IMR-90 (cell line): ENCODE measurements at regions not wholly inside any gene's neighbourhood (a gene's known extent, or its start where the extent isn't known, plus 50 kb on each side); places are given as distances from the start of the nearest gene placed in this dataset.

Source experiments
- ATAC-seq: fragments of 200-7000 bp; cut with Tn5 transposase; 2 replicates; pipeline ENCODE4 v1.9.1; 2020; ENCODE audit warnings: low read depth, mild to moderate bottlenecking, moderate library complexity
- BruUV-seq: library from RNA; stranded (reverse); fragments of 400-500 nt; replicated peaks from 2 replicates; lab custom pipeline; 2021; lab: Mats Ljungman, UMichigan
- CTCF ChIA-PET: fragments of 300-600 bp; formaldehyde crosslinking; extraction: SDS; loops from one replicate; lab custom pipeline; 2021; ENCODE audit warnings: antibody characterized with exemption; lab: Yijun Ruan, JAX
- POLR2A ChIA-PET: fragments of 300-600 bp; sonication (Branson Sonifier 250); formaldehyde crosslinking; loops from one replicate; lab custom pipeline; 2022; ENCODE audit warnings: antibody characterized with exemption; ENCODE audit not compliant: unreplicated experiment; lab: Charles Lee
- DNase-seq: peaks from one replicate; pipeline ENCODE4 v3.0.0; 2013
- H2AFZ ChIP-seq: replicated peaks from 2 replicates; pipeline ENCODE3; 2013; ENCODE audit warnings: low read length, mild to moderate bottlenecking; ENCODE audit not compliant: poor library complexity
- H2AK5ac ChIP-seq: 2 replicates; pipeline ENCODE4 v1.6.1; 2013; ENCODE audit warnings: low read depth, low read length, inconsistent platforms
- H2AK9ac ChIP-seq: replicated peaks from 2 replicates; pipeline ENCODE3; 2013; ENCODE audit warnings: mild to moderate bottlenecking, low read depth, low read length, moderate library complexity; ENCODE audit not compliant: poor library complexity
- H2BK120ac ChIP-seq: 2 replicates; pipeline ENCODE4 v1.6.1; 2013; ENCODE audit warnings: low read depth, low read length, inconsistent platforms
- H2BK15ac ChIP-seq: 3 replicates; pipeline ENCODE4 v1.6.1; 2013; ENCODE audit warnings: low read depth, low read length, inconsistent platforms
- H2BK20ac ChIP-seq: 2 replicates; pipeline ENCODE4 v1.6.1; 2013; ENCODE audit warnings: low read depth, mild to moderate bottlenecking, inconsistent platforms, low read length, moderate library complexity
- H2BK5ac ChIP-seq: 2 replicates; pipeline ENCODE4 v1.6.1; 2013; ENCODE audit warnings: mild to moderate bottlenecking, low read depth, low read length, inconsistent platforms; ENCODE audit not compliant: poor library complexity, severe bottlenecking
- H3K14ac ChIP-seq: replicated peaks from 2 replicates; pipeline ENCODE4 v1.6.1; 2013; ENCODE audit warnings: low read depth, low read length, inconsistent platforms
- H3K18ac ChIP-seq: 2 replicates; pipeline ENCODE4 v1.6.1; 2013; ENCODE audit warnings: low read depth, low read length, control low read depth
- H3K23ac ChIP-seq: 2 replicates; pipeline ENCODE4 v1.6.1; 2013; ENCODE audit warnings: low read depth, low read length, inconsistent platforms
- H3K27ac ChIP-seq: 2 replicates; pipeline ENCODE4 v1.5.1; 2013; ENCODE audit warnings: mild to moderate bottlenecking, control low read depth, low read length; ENCODE audit not compliant: insufficient read depth
- H3K27me3 ChIP-seq: 2 replicates; pipeline ENCODE4 v1.6.1; 2013; ENCODE audit warnings: low read length; ENCODE audit not compliant: control insufficient read depth, insufficient read depth
- H3K36me3 ChIP-seq: 2 replicates; pipeline ENCODE4 v1.6.1; 2013; ENCODE audit warnings: low read length, mixed read lengths; ENCODE audit not compliant: control insufficient read depth, insufficient read depth
- H3K4ac ChIP-seq: 2 replicates; pipeline ENCODE4 v1.6.1; 2013; ENCODE audit warnings: low read depth, low read length, inconsistent platforms
- H3K4me1 ChIP-seq: 2 replicates; pipeline ENCODE4 v1.6.1; 2013; ENCODE audit warnings: low read length, mixed read lengths; ENCODE audit not compliant: control insufficient read depth, insufficient read depth
- H3K4me2 ChIP-seq: 2 replicates; pipeline ENCODE4 v1.6.1; 2013; ENCODE audit warnings: low read depth, mild to moderate bottlenecking, control low read depth, low read length, moderate library complexity
- H3K4me3 ChIP-seq: 2 replicates; pipeline ENCODE4 v1.5.1; 2013; ENCODE audit warnings: low read depth, mild to moderate bottlenecking, control low read depth, low read length, moderate library complexity; ENCODE audit not compliant: insufficient read depth
- H3K56ac ChIP-seq: 2 replicates; pipeline ENCODE4 v1.6.1; 2013; ENCODE audit warnings: low read length, inconsistent platforms; ENCODE audit not compliant: insufficient read depth; ENCODE audit errors: extremely low read depth
- H3K79me1 ChIP-seq, 2 experiments: 2 replicates each; pipeline ENCODE4 v1.6.1; 2013; ENCODE audit warnings: low read length in 2 of 2, inconsistent platforms in 1 of 2, low read depth in 1 of 2
- H3K9ac ChIP-seq: 2 replicates; pipeline ENCODE4 v1.6.1; 2013; ENCODE audit warnings: low read depth, low read length, control low read depth
- H3K9me1 ChIP-seq: 2 replicates; pipeline ENCODE4 v1.6.1; 2013; ENCODE audit warnings: low read length, inconsistent platforms; ENCODE audit not compliant: insufficient read depth
- H3K9me3 ChIP-seq: 2 replicates; pipeline ENCODE4 v1.6.1; 2013; ENCODE audit warnings: low read length; ENCODE audit not compliant: control insufficient read depth, insufficient read depth
- H4K20me1 ChIP-seq: 2 replicates; pipeline ENCODE4 v1.6.1; 2013; ENCODE audit warnings: low read length, inconsistent platforms; ENCODE audit not compliant: insufficient read depth
- H4K5ac ChIP-seq: 2 replicates; pipeline ENCODE4 v1.6.1; 2013; ENCODE audit warnings: mild to moderate bottlenecking, low read depth, low read length, control low read depth
- H4K8ac ChIP-seq, 2 experiments: 2 replicates each; pipeline ENCODE4 v1.6.1; 2013; ENCODE audit warnings: low read depth in 2 of 2, low read length in 2 of 2, control low read depth in 1 of 2, inconsistent platforms in 1 of 2
- H4K91ac ChIP-seq: 2 replicates; pipeline ENCODE4 v1.6.1; 2013; ENCODE audit warnings: low read depth, low read length, inconsistent platforms; ENCODE audit not compliant: insufficient read depth
- BHLHE40 ChIP-seq: fragments of 150-350 bp; IDR thresholded peaks from 2 replicates; pipeline ENCODE4 v1.6.1; 2016; ENCODE audit warnings: mild to moderate bottlenecking, low read depth, low read length
- CEBPB ChIP-seq: IDR thresholded peaks from 2 replicates; pipeline ENCODE4 v1.6.1; 2012; ENCODE audit warnings: low read depth, low read length, improper control_type of control experiment
- CHD1 ChIP-seq: IDR thresholded peaks from 2 replicates; pipeline ENCODE4 v1.6.1; 2012; ENCODE audit warnings: low read depth, low read length, improper control_type of control experiment
- FOS ChIP-seq: fragments of 150-350 bp; IDR thresholded peaks from 2 replicates; pipeline ENCODE4 v1.6.1; 2016; ENCODE audit warnings: low read depth, low read length
- MAFK ChIP-seq: IDR thresholded peaks from 2 replicates; pipeline ENCODE4 v1.6.1; 2012; ENCODE audit warnings: low read depth, low read length, improper control_type of control experiment
- MAZ ChIP-seq: IDR thresholded peaks from 2 replicates; pipeline ENCODE4 v1.6.1; 2012; ENCODE audit warnings: low read depth, mild to moderate bottlenecking, low read length, improper control_type of control experiment, moderate library complexity, borderline replicate concordance
- MXI1 ChIP-seq: IDR thresholded peaks from 2 replicates; pipeline ENCODE4 v1.6.1; 2012; ENCODE audit warnings: low read depth, mild to moderate bottlenecking, low read length, moderate library complexity, borderline replicate concordance
- NFE2L2 ChIP-seq: fragments of 150-350 bp; IDR thresholded peaks from 2 replicates; pipeline ENCODE4 v1.6.1; 2016; ENCODE audit warnings: low read depth, mild to moderate bottlenecking, low read length
- POLR2A ChIP-seq: IDR thresholded peaks from 2 replicates; pipeline ENCODE4 v1.6.1; 2012; ENCODE audit warnings: mild to moderate bottlenecking, low read depth, low read length
- RAD21 ChIP-seq: IDR thresholded peaks from 2 replicates; pipeline ENCODE4 v1.6.1; 2012; ENCODE audit warnings: low read length, improper control_type of control experiment
- RCOR1 ChIP-seq: IDR thresholded peaks from 2 replicates; pipeline ENCODE4 v1.6.1; 2012; ENCODE audit warnings: mild to moderate bottlenecking, low read length, improper control_type of control experiment; ENCODE audit not compliant: insufficient replicate concordance
- RFX5 ChIP-seq: IDR thresholded peaks from 2 replicates; pipeline ENCODE4 v1.8.0; 2012; ENCODE audit warnings: low read depth, mild to moderate bottlenecking, low read length, moderate library complexity
- SMC3 ChIP-seq: fragments of 150-350 bp; IDR thresholded peaks from 2 replicates; pipeline ENCODE4 v1.6.1; 2016; ENCODE audit warnings: low read depth, mild to moderate bottlenecking, antibody characterized with exemption, low read length, moderate library complexity
- WGBS, 2 experiments: methylation state at CpG; one replicate each; pipeline versions ENCODE4 v1.1.5 to v1.1.7; 2013; ENCODE audit warnings: missing lambda C conversion rate in 2 of 2; ENCODE audit not compliant: insufficient read length in 1 of 2; ENCODE audit errors: extremely low coverage in 2 of 2; 5-methylcytosine and 5-hydroxymethylcytosine counted together
- dilution Hi-C: fragments of 300-500 bp; cut with HindIII; formaldehyde crosslinking; loops from one replicate; pipeline ENCODE4 v1.14.3; 2018; ENCODE audit warnings: low sequenced_read_pairs; ENCODE audit not compliant: unreplicated experiment
- in situ Hi-C: fragments of 300-500 bp; cut with MboI; formaldehyde crosslinking; loops from 3 replicates; pipeline ENCODE4 v1.14.3; 2019; ENCODE audit warnings: low sequenced_read_pairs, inconsistent platforms, mixed read lengths
- intact Hi-C: fragments of 100-400 bp; cut with micrococcal nuclease; formaldehyde crosslinking; loops from 2 replicates; pipeline ENCODE4 v1.10.0; 2022
- TF ChIP-seq, protein P1 (sequence below): conservative IDR thresholded peaks from 2 replicates; pipeline ENCODE4 v1.5.1; 2012; ENCODE audit warnings: mild to moderate bottlenecking, low read depth, low read length, improper control_type of control experiment
- TF ChIP-seq, protein P2 (sequence below): fragments of 150-350 bp; IDR thresholded peaks from 2 replicates; pipeline ENCODE4 v1.6.1; 2017; ENCODE audit warnings: mild to moderate bottlenecking, antibody characterized with exemption, low read length, low read depth
- TF ChIP-seq, protein P3 (sequence below): fragments of 150-350 bp; IDR thresholded peaks from 2 replicates; pipeline ENCODE4 v1.6.1; 2016; ENCODE audit warnings: low read depth, mild to moderate bottlenecking, low read length, moderate library complexity, borderline replicate concordance

DNA sequence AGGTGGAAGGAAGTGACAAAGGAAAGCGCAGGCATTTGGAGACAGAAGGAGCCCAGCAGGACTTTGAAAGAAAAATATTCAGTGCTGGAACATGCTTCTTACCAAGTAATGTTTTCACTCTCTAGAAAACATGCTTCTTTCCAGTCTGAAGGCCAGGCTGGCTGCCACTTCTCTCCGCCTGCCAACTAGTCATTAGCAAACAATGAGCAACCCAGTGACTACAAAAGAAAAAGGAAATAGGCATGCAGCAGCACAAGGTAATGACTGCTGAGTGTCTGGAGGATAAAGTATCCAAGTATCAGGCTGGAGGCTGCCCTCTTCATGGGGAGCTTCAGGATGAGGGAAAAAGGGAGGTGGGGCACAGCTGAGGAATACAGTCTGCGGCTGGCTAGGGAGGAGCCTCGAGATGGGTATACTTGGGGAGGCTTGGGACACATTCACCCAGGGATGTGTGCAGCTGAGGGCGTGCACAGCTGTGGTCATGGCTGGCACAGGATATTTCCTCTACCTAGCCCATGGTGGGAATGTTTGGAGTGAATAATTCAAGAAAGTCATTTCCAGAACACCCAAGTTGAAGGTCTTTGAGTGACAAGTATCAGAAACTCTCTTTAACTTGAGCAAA lies 161.5 kb upstream of the KIF2A start:
- H2BK15ac ChIP-seq: no peak overlapping the region
- no peak overlapping the region for H2BK5ac ChIP-seq
- no peak overlapping the region for H3K56ac ChIP-seq
- H2BK120ac ChIP-seq: no peak overlapping the region
- dilution Hi-C loops (no loop called here), in situ Hi-C loops (loop anchor here (25.0 kb wide), 1 partner anchor 1082 kb away; no protein-coding TSS in a partner anchor), intact Hi-C loops (loop anchor here (2.0 to 10.0 kb wide), 4 partner anchors 327 to 1186 kb away; no protein-coding TSS in a partner anchor)
- no peak overlapping the region for H2AFZ ChIP-seq
- no peak for DNase-seq
- H3K9me1 ChIP-seq: no peaks in the 10 kb centered on the region
- H3K9me3 ChIP-seq: no peaks in the 10 kb centered on the region
- H4K20me1 ChIP-seq: no peaks in the 10 kb centered on the region
- no peaks in the 10 kb centered on the region for H3K4me1 ChIP-seq
- H2BK20ac ChIP-seq: no peak overlapping the region
- no peak overlapping the region for H4K91ac ChIP-seq
- no peaks in the 10 kb centered on the region for H3K79me1 ChIP-seq
- no peak overlapping the region for H2AK5ac ChIP-seq
- ChIA-PET POLR2A (no interaction called here), CTCF (interaction anchor here (0.6 to 1.3 kb wide), 3 partner anchors 8 to 1858 kb away, joined by 3 to 8 read pairs (median 5); no protein-coding TSS in a partner anchor)
- H3K27ac ChIP-seq: no peak overlapping the region
- no peak for TF ChIP-seq NFE2L2
- TF ChIP-seq, protein P1, sequence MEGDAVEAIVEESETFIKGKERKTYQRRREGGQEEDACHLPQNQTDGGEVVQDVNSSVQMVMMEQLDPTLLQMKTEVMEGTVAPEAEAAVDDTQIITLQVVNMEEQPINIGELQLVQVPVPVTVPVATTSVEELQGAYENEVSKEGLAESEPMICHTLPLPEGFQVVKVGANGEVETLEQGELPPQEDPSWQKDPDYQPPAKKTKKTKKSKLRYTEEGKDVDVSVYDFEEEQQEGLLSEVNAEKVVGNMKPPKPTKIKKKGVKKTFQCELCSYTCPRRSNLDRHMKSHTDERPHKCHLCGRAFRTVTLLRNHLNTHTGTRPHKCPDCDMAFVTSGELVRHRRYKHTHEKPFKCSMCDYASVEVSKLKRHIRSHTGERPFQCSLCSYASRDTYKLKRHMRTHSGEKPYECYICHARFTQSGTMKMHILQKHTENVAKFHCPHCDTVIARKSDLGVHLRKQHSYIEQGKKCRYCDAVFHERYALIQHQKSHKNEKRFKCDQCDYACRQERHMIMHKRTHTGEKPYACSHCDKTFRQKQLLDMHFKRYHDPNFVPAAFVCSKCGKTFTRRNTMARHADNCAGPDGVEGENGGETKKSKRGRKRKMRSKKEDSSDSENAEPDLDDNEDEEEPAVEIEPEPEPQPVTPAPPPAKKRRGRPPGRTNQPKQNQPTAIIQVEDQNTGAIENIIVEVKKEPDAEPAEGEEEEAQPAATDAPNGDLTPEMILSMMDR: no peak
- no peak for TF ChIP-seq SMC3
- TF ChIP-seq, protein P2, sequence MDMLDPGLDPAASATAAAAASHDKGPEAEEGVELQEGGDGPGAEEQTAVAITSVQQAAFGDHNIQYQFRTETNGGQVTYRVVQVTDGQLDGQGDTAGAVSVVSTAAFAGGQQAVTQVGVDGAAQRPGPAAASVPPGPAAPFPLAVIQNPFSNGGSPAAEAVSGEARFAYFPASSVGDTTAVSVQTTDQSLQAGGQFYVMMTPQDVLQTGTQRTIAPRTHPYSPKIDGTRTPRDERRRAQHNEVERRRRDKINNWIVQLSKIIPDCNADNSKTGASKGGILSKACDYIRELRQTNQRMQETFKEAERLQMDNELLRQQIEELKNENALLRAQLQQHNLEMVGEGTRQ: no peak
- TF ChIP-seq MAZ: no peak
- no peak for TF ChIP-seq CHD1
- TF ChIP-seq, protein P3, sequence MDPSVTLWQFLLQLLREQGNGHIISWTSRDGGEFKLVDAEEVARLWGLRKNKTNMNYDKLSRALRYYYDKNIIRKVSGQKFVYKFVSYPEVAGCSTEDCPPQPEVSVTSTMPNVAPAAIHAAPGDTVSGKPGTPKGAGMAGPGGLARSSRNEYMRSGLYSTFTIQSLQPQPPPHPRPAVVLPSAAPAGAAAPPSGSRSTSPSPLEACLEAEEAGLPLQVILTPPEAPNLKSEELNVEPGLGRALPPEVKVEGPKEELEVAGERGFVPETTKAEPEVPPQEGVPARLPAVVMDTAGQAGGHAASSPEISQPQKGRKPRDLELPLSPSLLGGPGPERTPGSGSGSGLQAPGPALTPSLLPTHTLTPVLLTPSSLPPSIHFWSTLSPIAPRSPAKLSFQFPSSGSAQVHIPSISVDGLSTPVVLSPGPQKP: no peak
- TF ChIP-seq RAD21: no peak
- no peak for TF ChIP-seq MXI1
- no peak for TF ChIP-seq POLR2A
- no peak for TF ChIP-seq RCOR1
- no peak for TF ChIP-seq BHLHE40
- TF ChIP-seq MAFK: no peak
- TF ChIP-seq RFX5: no peak
- no peak for TF ChIP-seq FOS
- TF ChIP-seq CEBPB: no peak
- H4K8ac ChIP-seq: no peak overlapping the region
- no peak overlapping the region for H3K14ac ChIP-seq
- H4K5ac ChIP-seq: no peak overlapping the region
- H3K36me3 ChIP-seq: no peaks in the 10 kb centered on the region
- no peak overlapping the region for H3K18ac ChIP-seq
- no peak overlapping the region for H3K23ac ChIP-seq
- WGBS, 2 experiments: no CpG with 5 or more reads among the region's 5 CpGs
- no TSS peak for BruUV-seq
- H3K9ac ChIP-seq: no peak overlapping the region
- H3K27me3 ChIP-seq: no peaks in the 10 kb centered on the region; the same call in none of the 2 replicates
- H3K4ac ChIP-seq: no peak overlapping the region
- no peak overlapping the region for H3K4me2 ChIP-seq
- H2AK9ac ChIP-seq: no peak overlapping the region
- no peak overlapping the region for H3K4me3 ChIP-seq
- no peak for ATAC-seq
